Keratinocyte (primary cell): ENCODE measurements at regions not wholly inside any gene's neighbourhood (a gene's known extent, or its start where the extent isn't known, plus 50 kb on each side); places are given as distances from the start of the nearest gene placed in this dataset.
A peak's percentile ranks its signal among the peaks of the same experiment; 100 is the strongest.

Source experiments
- DNase-seq: peaks from one replicate; pipeline ENCODE4 v3.0.0-alpha.2; 2011; ENCODE audit warnings: low read depth, missing footprints, low spot score
- FAIRE-seq: peaks from 2 replicates; lab custom pipeline; 2011; peaks lifted over from hg19 to GRCh38; lab: Jason Lieb, UNC
- H2AFZ ChIP-seq: 2 replicates; pipeline ENCODE4 v1.6.0; 2012; ENCODE audit warnings: low read length, control low read depth, inconsistent platforms; ENCODE audit not compliant: control insufficient read depth
- H3K27ac ChIP-seq: 2 replicates; pipeline ENCODE4 v1.5.1; 2011; ENCODE audit warnings: low read length; ENCODE audit not compliant: control insufficient read depth, insufficient read depth
- H3K27me3 ChIP-seq: 3 replicates; pipeline ENCODE4 v1.6.0; 2011; ENCODE audit warnings: low read length; ENCODE audit not compliant: control insufficient read depth, insufficient read depth; ENCODE audit errors: extremely low read depth
- H3K36me3 ChIP-seq, 2 experiments: 2 replicates in 1 of 2; 3 replicates in 1 of 2; pipeline ENCODE4 v1.5.1; 2011; ENCODE audit warnings: low read length in 2 of 2, mild to moderate bottlenecking in 1 of 2; ENCODE audit not compliant: control insufficient read depth in 2 of 2, insufficient read depth in 2 of 2; ENCODE audit errors: extremely low read depth in 1 of 2
- H3K4me1 ChIP-seq: 3 replicates; pipeline ENCODE4 v1.5.1; 2011; ENCODE audit warnings: low read length; ENCODE audit not compliant: control insufficient read depth, insufficient read depth; ENCODE audit errors: extremely low read depth
- H3K4me2 ChIP-seq: 3 replicates; pipeline ENCODE4 v1.6.0; 2011; ENCODE audit warnings: low read depth, low read length; ENCODE audit not compliant: control insufficient read depth, insufficient read depth; ENCODE audit errors: extremely low read depth
- H3K4me3 ChIP-seq, 3 experiments: fragments of 200-600 bp in 1 of 3; sonication (generic) in 1 of 3; 2 replicates in 2 of 3; 3 replicates in 1 of 3; pipeline ENCODE4 v1.5.1; 2011 to 2016; ENCODE audit warnings: low read length in 3 of 3, mild to moderate bottlenecking in 3 of 3, control low read depth in 2 of 3, inconsistent platforms in 1 of 3, low read depth in 1 of 3, mixed read lengths in 1 of 3, mixed run types in 1 of 3, moderate library complexity in 1 of 3; ENCODE audit not compliant: control insufficient read depth in 2 of 3, insufficient read depth in 2 of 3; ENCODE audit errors: extremely low read depth in 1 of 3
- H3K79me2 ChIP-seq: 2 replicates; pipeline ENCODE4 v1.6.0; 2012; ENCODE audit warnings: low read length; ENCODE audit not compliant: control insufficient read depth, insufficient read depth
- H3K9ac ChIP-seq: 3 replicates; pipeline ENCODE4 v1.6.0; 2011; ENCODE audit warnings: low read length; ENCODE audit not compliant: control insufficient read depth, insufficient read depth; ENCODE audit errors: extremely low read depth
- H3K9me1 ChIP-seq: 3 replicates; pipeline ENCODE4 v1.6.0; 2011; ENCODE audit warnings: low read length; ENCODE audit not compliant: control insufficient read depth, insufficient read depth; ENCODE audit errors: extremely low read depth
- H3K9me3 ChIP-seq: 2 replicates; pipeline ENCODE4 v1.5.1; 2012; ENCODE audit warnings: low read depth, low read length; ENCODE audit not compliant: control insufficient read depth
- H4K20me1 ChIP-seq: 3 replicates; pipeline ENCODE4 v1.6.0; 2011; ENCODE audit warnings: low read length; ENCODE audit not compliant: control insufficient read depth, insufficient read depth; ENCODE audit errors: extremely low read depth
- CTCF ChIP-seq, 3 experiments: IDR thresholded peaks in 1 of 3; conservative IDR thresholded peaks in 1 of 3; optimal IDR thresholded peaks in 1 of 3; 2 replicates in 2 of 3; 3 replicates in 1 of 3; pipeline versions ENCODE3 to v1.5.1; 2011; ENCODE audit warnings: low read length in 3 of 3, mild to moderate bottlenecking in 3 of 3, moderate library complexity in 2 of 3, control low read depth in 1 of 3, inconsistent platforms in 1 of 3; ENCODE audit not compliant: insufficient read depth in 2 of 3; ENCODE audit errors: extremely low read depth in 1 of 3
- EZH2 ChIP-seq: IDR thresholded peaks from one replicate; pipeline ENCODE4 v1.6.1; 2012; ENCODE audit warnings: inconsistent platforms, mild to moderate bottlenecking, low read length, moderate library complexity
- dilution Hi-C: fragments of 300-500 bp; cut with MboI; formaldehyde crosslinking; loops from one replicate; pipeline ENCODE4 v1.7.0; 2020; ENCODE audit warnings: low sequenced_read_pairs; ENCODE audit not compliant: extremely low pct_ligation_motif_present

- DNase-seq (no peak), FAIRE-seq (no peak)
- H3K36me3 ChIP-seq, result no peaks in the 10 kb centered on the region
- no peaks in the 10 kb centered on the region for H4K20me1 ChIP-seq
- no peak overlapping the region for H3K9ac ChIP-seq
- no peak overlapping the region for H3K4me3 ChIP-seq
- H3K9me1 ChIP-seq, result no peaks in the 10 kb centered on the region
- dilution Hi-C loops, result no loop called here
- H3K9me3 ChIP-seq, result no peaks in the 10 kb centered on the region
- TF ChIP-seq CTCF (optimal IDR thresholded peaks at IDR 0.05 in 1 of 3, IDR thresholded peaks at IDR 0.05 in 1 of 3, conservative IDR thresholded peaks at IDR 0.05 in 1 of 3; ENCODE audit: extremely low read depth in 1 of 3, insufficient read depth in 2 of 3, low read length in 3 of 3), result no peak
- no peak for TF ChIP-seq EZH2
- no peak overlapping the region for H3K4me2 ChIP-seq
- H3K79me2 ChIP-seq, result no peaks in the 10 kb centered on the region
- no peaks in the 10 kb centered on the region for H3K4me1 ChIP-seq
- no peaks in the 10 kb centered on the region for H3K27me3 ChIP-seq
- no peak overlapping the region for H3K27ac ChIP-seq
- no peak overlapping the region for H2AFZ ChIP-seq
Measured at GRCh38 chrX:10906866-10907265, 204.3 kb upstream of the HCCS start.

- Histone ChIP-seq H3K27me3 (no peaks in the 10 kb centered on the region), H3K9me1 (no peaks in the 10 kb centered on the region), H3K36me3 (no peaks in the 10 kb centered on the region), H3K79me2 (no peaks in the 10 kb centered on the region), H3K27ac (peak overlapping the region; percentile 19), H2AFZ (no peak overlapping the region), H3K4me2 (no peak overlapping the region), H3K4me1 (peaks cover 8% of the 10 kb centered on the region), H3K9me3 (no peaks in the 10 kb centered on the region), H4K20me1 (no peaks in the 10 kb centered on the region), H3K4me3 (no peak overlapping the region), H3K9ac (no peak overlapping the region)
- TF ChIP-seq CTCF (optimal IDR thresholded peaks at IDR 0.05 in 1 of 3, IDR thresholded peaks at IDR 0.05 in 1 of 3, conservative IDR thresholded peaks at IDR 0.05 in 1 of 3; ENCODE audit: extremely low read depth in 1 of 3, insufficient read depth in 2 of 3, low read length in 3 of 3), result no peak
- TF ChIP-seq EZH2, result no peak
- dilution Hi-C loops, result no loop called here
- FAIRE-seq (peak; percentile 70), DNase-seq (peak; percentile 28)
Measured at GRCh38 chrX:10922159-10922558, 189.0 kb upstream of the HCCS start.
